HL-60 (cell line): ENCODE measurements at regions not wholly inside any gene's neighbourhood (a gene's known extent, or its start where the extent isn't known, plus 50 kb on each side); places are given as distances from the start of the nearest gene placed in this dataset.

Experiments
- DNase-seq, 2 experiments: peaks; one replicate each; pipeline ENCODE4 v3.0.0-alpha.2; 2010 to 2020; ENCODE audit warnings: low read depth in 1 of 2, low spot score in 1 of 2
- H3K27ac ChIP-seq: fragments of 250-450 bp; sonication (Bioruptor Pico); replicated peaks from 2 replicates; pipeline ENCODE4 v1.5.1; 2020; ENCODE audit warnings: mild to moderate bottlenecking, moderate library complexity
- H3K27me3 ChIP-seq: fragments of 250-450 bp; sonication (Bioruptor Pico); 2 replicates; pipeline ENCODE4 v1.5.1; 2021; ENCODE audit warnings: mild to moderate bottlenecking, moderate library complexity; ENCODE audit not compliant: insufficient read depth, poor library complexity, severe bottlenecking
- H3K4me3 ChIP-seq: replicated peaks from 2 replicates; pipeline ENCODE4 v1.5.1; 2011; ENCODE audit warnings: mild to moderate bottlenecking, control low read depth, low read length; ENCODE audit not compliant: insufficient read depth
- GABPA ChIP-seq: IDR thresholded peaks from 2 replicates; pipeline ENCODE4 v1.6.1; 2012; ENCODE audit warnings: low read depth
- POLR2AphosphoS5 ChIP-seq: IDR thresholded peaks from 2 replicates; pipeline ENCODE4 v1.6.1; 2012; ENCODE audit warnings: low read depth
- SPI1 ChIP-seq: IDR thresholded peaks from 2 replicates; pipeline ENCODE4 v1.6.1; 2012; ENCODE audit warnings: low read depth, mild to moderate bottlenecking, borderline replicate concordance
- TF ChIP-seq, protein P1 (sequence below): IDR thresholded peaks from one replicate; pipeline ENCODE4 v1.5.1; 2011; ENCODE audit warnings: low read length, control low read depth, inconsistent platforms; ENCODE audit not compliant: insufficient read depth
- TF ChIP-seq, protein P2 (sequence below): IDR thresholded peaks from 2 replicates; pipeline ENCODE4 v1.6.1; 2012; ENCODE audit warnings: low read depth; ENCODE audit not compliant: insufficient replicate concordance

DNA sequence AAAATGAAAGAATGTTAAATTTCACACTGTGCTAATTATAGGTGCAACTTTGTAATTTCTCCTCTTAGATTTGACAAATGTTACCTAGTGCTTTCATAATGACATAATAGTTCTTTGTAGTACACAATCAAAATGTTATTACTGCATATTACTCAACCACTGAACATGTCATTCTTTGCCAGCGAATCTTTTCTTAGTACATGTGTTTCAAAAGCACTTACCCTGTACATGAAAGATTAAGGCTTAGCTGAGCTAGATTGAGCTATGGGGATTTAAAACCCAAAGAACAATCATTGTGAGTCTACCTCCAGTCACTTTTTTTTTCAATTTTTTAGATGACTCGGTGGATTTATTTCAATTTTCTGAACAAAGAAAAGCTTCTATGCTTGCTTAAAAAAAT is 123.5 kb upstream of the FERD3L start:
- TF ChIP-seq, protein P1, sequence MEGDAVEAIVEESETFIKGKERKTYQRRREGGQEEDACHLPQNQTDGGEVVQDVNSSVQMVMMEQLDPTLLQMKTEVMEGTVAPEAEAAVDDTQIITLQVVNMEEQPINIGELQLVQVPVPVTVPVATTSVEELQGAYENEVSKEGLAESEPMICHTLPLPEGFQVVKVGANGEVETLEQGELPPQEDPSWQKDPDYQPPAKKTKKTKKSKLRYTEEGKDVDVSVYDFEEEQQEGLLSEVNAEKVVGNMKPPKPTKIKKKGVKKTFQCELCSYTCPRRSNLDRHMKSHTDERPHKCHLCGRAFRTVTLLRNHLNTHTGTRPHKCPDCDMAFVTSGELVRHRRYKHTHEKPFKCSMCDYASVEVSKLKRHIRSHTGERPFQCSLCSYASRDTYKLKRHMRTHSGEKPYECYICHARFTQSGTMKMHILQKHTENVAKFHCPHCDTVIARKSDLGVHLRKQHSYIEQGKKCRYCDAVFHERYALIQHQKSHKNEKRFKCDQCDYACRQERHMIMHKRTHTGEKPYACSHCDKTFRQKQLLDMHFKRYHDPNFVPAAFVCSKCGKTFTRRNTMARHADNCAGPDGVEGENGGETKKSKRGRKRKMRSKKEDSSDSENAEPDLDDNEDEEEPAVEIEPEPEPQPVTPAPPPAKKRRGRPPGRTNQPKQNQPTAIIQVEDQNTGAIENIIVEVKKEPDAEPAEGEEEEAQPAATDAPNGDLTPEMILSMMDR: no peak
- H3K4me3 ChIP-seq: no peak overlapping the region

DNA sequence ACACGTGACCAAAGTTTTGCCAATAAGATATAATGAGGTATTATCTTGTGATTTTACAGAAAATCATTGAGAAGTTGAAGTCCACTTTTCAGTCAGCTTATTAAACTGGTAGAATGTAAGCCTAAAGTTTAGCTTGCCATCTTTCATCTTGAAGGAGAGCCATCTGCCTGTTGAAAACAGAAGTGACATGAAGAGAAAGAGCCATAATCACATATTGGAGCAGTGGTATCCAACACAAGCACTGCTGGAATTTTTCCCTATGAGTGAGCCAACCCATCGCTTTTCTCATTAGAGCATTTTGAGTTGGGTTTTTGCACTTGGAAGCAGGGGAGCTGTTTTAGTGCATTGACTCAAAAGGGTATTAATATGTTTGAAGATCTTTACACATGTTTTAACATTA is 117.6 kb upstream of the FERD3L start:
- Histone ChIP-seq H3K27ac (no peak overlapping the region), H3K27me3 (no peaks in the 10 kb centered on the region), H3K4me3 (no peak overlapping the region)
- DNase-seq: no peak
- TF ChIP-seq GABPA (no peak), POLR2AphosphoS5 (no peak), SPI1 (no peak)
- TF ChIP-seq, protein P2, sequence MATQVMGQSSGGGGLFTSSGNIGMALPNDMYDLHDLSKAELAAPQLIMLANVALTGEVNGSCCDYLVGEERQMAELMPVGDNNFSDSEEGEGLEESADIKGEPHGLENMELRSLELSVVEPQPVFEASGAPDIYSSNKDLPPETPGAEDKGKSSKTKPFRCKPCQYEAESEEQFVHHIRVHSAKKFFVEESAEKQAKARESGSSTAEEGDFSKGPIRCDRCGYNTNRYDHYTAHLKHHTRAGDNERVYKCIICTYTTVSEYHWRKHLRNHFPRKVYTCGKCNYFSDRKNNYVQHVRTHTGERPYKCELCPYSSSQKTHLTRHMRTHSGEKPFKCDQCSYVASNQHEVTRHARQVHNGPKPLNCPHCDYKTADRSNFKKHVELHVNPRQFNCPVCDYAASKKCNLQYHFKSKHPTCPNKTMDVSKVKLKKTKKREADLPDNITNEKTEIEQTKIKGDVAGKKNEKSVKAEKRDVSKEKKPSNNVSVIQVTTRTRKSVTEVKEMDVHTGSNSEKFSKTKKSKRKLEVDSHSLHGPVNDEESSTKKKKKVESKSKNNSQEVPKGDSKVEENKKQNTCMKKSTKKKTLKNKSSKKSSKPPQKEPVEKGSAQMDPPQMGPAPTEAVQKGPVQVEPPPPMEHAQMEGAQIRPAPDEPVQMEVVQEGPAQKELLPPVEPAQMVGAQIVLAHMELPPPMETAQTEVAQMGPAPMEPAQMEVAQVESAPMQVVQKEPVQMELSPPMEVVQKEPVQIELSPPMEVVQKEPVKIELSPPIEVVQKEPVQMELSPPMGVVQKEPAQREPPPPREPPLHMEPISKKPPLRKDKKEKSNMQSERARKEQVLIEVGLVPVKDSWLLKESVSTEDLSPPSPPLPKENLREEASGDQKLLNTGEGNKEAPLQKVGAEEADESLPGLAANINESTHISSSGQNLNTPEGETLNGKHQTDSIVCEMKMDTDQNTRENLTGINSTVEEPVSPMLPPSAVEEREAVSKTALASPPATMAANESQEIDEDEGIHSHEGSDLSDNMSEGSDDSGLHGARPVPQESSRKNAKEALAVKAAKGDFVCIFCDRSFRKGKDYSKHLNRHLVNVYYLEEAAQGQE: no peak
- TF ChIP-seq, protein P1: no peak

More for the DNA sequence above, 123.5 kb upstream of the FERD3L start:
- Histone ChIP-seq H3K27me3 (no peaks in the 10 kb centered on the region), H3K27ac (no peak overlapping the region)
- no peak for DNase-seq

DNA sequence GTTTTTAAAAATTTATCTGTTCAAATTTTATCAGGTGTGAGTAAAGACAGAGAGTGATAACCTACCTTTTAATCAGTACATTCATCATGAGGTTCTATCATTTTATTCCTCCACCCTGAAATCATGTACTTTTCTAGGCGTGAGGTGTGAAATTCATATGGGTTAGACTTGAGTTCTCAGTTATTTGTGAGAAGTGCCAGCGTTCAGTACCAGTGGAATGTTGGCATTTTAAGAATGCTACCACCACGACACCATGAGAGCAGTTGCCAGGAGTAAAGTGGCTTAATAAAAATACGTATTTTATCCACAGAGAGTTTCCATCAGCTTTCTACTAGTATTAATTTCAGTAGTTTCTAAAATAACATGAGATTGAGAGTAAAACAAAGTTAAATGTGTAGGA is 104.1 kb upstream of the FERD3L start:
- Histone ChIP-seq H3K27ac (no peak overlapping the region), H3K4me3 (no peak overlapping the region), H3K27me3 (no peaks in the 10 kb centered on the region)
- no peak for DNase-seq
- TF ChIP-seq, protein P1: no peak
- TF ChIP-seq GABPA (no peak), POLR2AphosphoS5 (no peak)

DNA sequence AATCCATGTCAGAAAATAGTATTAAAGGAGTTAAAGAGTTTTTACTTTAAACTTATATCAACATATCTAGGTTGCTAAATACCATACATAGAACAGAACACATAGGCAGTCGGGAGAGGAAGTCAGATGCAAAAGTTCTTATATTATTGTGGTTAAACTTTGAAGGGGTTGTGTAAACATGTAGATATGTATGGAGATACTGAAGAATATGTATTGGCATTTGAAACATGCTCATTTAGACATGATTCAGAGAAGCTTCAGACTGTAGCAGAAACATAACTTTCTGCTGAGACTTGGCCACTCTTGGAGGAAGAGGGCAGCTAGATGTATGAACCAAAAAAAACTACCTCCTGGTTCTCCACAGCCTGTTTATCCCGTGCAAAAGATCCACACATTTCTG is 103.5 kb upstream of the FERD3L start:
- TF ChIP-seq SPI1: no peak
- TF ChIP-seq GABPA: no peak
- TF ChIP-seq, protein P1: no peak
- TF ChIP-seq, protein P2: no peak
- no peak for DNase-seq

More for the DNA sequence above, 103.5 kb upstream of the FERD3L start:
- Histone ChIP-seq H3K4me3 (no peak overlapping the region), H3K27ac (no peak overlapping the region), H3K27me3 (no peaks in the 10 kb centered on the region)
